ENCODE measurements at regions not wholly inside any gene's neighbourhood (a gene's known extent, or its start where the extent isn't known, plus 50 kb on each side); places are given as distances from the start of the nearest gene placed in this dataset.

GRCh38 chr20:36090223-36090622, 64.3 kb upstream of the EPB41L1 start:
- Histone ChIP-seq H3K36me3 (ENCODE audit: control insufficient read depth, insufficient read depth, low read length) (no peaks in the 10 kb centered on the region), H3K27me3 (ENCODE audit: control insufficient read depth, insufficient read depth, low read length) (peaks cover 5% of the 10 kb centered on the region), H3K4me3 (ENCODE audit: low read depth, low read length) (no peak overlapping the region)
- TF ChIP-seq, protein P1, sequence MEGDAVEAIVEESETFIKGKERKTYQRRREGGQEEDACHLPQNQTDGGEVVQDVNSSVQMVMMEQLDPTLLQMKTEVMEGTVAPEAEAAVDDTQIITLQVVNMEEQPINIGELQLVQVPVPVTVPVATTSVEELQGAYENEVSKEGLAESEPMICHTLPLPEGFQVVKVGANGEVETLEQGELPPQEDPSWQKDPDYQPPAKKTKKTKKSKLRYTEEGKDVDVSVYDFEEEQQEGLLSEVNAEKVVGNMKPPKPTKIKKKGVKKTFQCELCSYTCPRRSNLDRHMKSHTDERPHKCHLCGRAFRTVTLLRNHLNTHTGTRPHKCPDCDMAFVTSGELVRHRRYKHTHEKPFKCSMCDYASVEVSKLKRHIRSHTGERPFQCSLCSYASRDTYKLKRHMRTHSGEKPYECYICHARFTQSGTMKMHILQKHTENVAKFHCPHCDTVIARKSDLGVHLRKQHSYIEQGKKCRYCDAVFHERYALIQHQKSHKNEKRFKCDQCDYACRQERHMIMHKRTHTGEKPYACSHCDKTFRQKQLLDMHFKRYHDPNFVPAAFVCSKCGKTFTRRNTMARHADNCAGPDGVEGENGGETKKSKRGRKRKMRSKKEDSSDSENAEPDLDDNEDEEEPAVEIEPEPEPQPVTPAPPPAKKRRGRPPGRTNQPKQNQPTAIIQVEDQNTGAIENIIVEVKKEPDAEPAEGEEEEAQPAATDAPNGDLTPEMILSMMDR (IDR thresholded peaks at IDR 0.05; ENCODE audit: insufficient read depth, low read length, poor library complexity, severe bottlenecking): no peak
- DNase-seq (ENCODE audit: low read depth): no peak

- H3K27me3 ChIP-seq (ENCODE audit: control insufficient read depth, insufficient read depth, low read length): peaks cover 5% of the 10 kb centered on the region
- DNase-seq (ENCODE audit: low read depth): no peak
These were observed 62.8 kb upstream of the EPB41L1 start for GRCh38 chr20:36091561-36092397.

DNA sequence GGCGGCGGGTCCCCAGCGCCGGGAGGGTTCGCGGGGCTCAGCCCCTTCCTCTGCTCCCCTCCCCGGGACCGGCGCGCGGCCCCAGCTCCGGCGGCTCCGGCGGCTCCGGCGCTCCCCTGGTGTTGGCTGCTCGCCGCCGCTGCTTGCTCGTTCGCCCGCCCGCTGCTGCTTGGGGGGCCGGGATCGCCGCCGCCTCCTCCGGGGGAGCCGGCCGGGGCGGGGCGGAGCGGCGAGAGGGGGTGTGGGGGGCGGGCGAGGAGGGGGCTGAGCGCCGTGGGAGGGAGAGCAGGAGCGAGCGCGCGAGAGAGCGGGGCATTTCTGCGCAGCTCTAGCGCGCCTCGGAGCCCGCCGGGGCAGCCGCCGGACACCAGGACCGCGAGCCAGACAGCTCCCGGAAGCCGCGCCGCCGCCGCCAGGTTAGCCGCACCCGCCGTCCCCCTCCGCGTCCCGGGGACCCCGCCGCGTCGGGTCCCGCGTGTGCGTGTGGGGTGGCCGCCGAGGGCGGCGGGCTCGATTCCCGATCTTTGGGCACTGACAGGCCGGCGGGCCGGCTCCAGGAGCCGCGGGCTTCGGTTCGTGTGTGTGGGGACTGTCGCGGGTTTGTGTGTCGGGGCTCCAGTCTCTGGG, 62.0 kb upstream of the EPB41L1 start:
- Histone ChIP-seq H3K4me3 (ENCODE audit: low read depth, low read length) (peak overlapping the region; percentile 53), H3K36me3 (ENCODE audit: control insufficient read depth, insufficient read depth, low read length) (no peaks in the 10 kb centered on the region), H3K27me3 (ENCODE audit: control insufficient read depth, insufficient read depth, low read length) (peaks cover 5% of the 10 kb centered on the region)
- TF ChIP-seq, protein P1 (IDR thresholded peaks at IDR 0.05; ENCODE audit: insufficient read depth, low read length, poor library complexity, severe bottlenecking): no peak
- no peak for DNase-seq (ENCODE audit: low read depth)

More at GRCh38 chr20:36091561-36092397, 62.8 kb upstream of the EPB41L1 start:
- peak overlapping the region; percentile 53 for H3K4me3 ChIP-seq (ENCODE audit: low read depth, low read length)
- H3K36me3 ChIP-seq (ENCODE audit: control insufficient read depth, insufficient read depth, low read length): no peaks in the 10 kb centered on the region
- TF ChIP-seq, protein P1 (IDR thresholded peaks at IDR 0.05; ENCODE audit: insufficient read depth, low read length, poor library complexity, severe bottlenecking): no peak

GRCh38 chr20:36093025-36093803, 61.3 kb upstream of the EPB41L1 start:
- DNase-seq (ENCODE audit: low read depth): no peak
- no peaks in the 10 kb centered on the region for H3K36me3 ChIP-seq (ENCODE audit: control insufficient read depth, insufficient read depth, low read length)
- peak overlapping the region; percentile 53 for H3K4me3 ChIP-seq (ENCODE audit: low read depth, low read length)
- TF ChIP-seq, protein P1 (IDR thresholded peaks at IDR 0.05; ENCODE audit: insufficient read depth, low read length, poor library complexity, severe bottlenecking): no peak
- H3K27me3 ChIP-seq (ENCODE audit: control insufficient read depth, insufficient read depth, low read length): peaks cover 5% of the 10 kb centered on the region

- peaks cover 5% of the 10 kb centered on the region for H3K27me3 ChIP-seq (ENCODE audit: control insufficient read depth, insufficient read depth, low read length)
- H3K36me3 ChIP-seq (ENCODE audit: control insufficient read depth, insufficient read depth, low read length): no peaks in the 10 kb centered on the region
- DNase-seq (ENCODE audit: low read depth): no peak
- TF ChIP-seq, protein P1 (IDR thresholded peaks at IDR 0.05; ENCODE audit: insufficient read depth, low read length, poor library complexity, severe bottlenecking): no peak
- H3K4me3 ChIP-seq (ENCODE audit: low read depth, low read length): peak overlapping the region; percentile 53
These were observed 60.8 kb upstream of the EPB41L1 start for GRCh38 chr20:36093804-36094145.
